Stimulated activated CD4-positive, alpha-beta T cell treated with anti-CD3 and anti-CD28 coated beads, Interleukin-1b, Interleukin-23, amount 100 ng/mL, for 1 hour (primary cell): ENCODE measurements at regions not wholly inside any gene's neighbourhood (a gene's known extent, or its start where the extent isn't known, plus 50 kb on each side); places are given as distances from the start of the nearest gene placed in this dataset.
"Not testable (repeated sequence)": the region's sequence is repeated elsewhere in the genome, so short reads cannot be mapped to it uniquely, and the experiment has no call there.

Experiments
- DNase-seq, 2 donors: peaks; one replicate each; pipeline ENCODE4 v3.0.0-alpha.2; 2020; ENCODE audit warnings: low read depth in 2 of 2

DNA sequence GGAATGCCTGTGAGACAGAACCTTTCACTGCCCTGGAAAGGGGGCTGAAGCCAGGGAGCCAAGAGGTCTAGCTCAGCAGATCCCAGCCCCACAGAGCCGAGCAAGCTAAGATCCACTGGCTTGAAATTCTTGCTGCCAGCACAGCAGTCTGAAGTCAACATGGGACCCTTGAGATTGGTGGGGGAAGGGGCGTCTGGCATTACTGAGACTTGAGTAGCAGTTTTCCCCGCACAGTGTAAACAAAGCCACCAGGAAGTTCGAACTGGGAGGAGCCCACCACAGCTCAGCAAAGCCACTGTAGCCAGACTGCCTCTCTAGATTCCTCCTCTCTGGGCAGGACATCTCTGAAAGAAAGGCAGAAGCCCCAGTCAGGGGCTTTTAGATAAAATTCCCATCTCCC lies 90.3 kb upstream of the FGGY start:
- not testable (repeated sequence) for DNase-seq

DNA sequence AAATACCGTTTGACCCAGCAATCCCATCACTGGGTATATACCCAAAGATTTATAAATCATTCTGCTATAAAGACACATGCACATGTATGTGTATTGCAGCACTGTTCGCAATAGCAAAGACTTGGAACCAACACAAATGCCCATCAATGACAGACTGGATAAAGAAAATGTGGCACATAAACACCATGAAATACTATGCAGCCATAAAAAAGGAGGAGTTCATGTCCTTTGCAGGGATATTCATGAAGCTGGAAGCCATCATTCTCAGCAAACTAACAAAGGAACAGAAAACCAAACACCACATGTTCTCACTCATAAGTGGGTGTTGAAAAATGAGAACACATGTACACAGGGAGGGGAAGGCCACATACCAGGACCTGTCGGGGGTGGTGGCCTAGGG lies 86.5 kb upstream of the FGGY start:
- not testable (repeated sequence) for DNase-seq

DNA sequence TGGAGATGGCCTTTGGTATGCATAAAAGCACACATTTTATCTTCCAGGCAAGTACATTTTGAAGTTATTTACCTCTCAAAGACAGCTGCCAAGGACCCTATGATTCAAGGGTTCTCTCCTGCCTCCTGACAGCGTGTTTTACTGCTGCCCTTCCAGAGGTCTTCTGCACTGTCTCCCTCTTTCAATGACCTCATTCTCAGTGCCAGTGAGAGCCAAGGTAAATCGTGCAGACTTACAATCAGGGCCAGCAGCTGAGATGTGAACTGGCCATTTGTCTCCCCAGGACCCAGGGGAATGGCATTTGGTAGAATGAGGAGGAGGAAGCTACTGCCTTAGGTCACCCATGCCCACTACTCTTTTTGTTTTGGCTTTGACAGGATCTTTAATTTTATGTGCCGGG lies 84.2 kb upstream of the FGGY start:
- no peak for DNase-seq

DNA sequence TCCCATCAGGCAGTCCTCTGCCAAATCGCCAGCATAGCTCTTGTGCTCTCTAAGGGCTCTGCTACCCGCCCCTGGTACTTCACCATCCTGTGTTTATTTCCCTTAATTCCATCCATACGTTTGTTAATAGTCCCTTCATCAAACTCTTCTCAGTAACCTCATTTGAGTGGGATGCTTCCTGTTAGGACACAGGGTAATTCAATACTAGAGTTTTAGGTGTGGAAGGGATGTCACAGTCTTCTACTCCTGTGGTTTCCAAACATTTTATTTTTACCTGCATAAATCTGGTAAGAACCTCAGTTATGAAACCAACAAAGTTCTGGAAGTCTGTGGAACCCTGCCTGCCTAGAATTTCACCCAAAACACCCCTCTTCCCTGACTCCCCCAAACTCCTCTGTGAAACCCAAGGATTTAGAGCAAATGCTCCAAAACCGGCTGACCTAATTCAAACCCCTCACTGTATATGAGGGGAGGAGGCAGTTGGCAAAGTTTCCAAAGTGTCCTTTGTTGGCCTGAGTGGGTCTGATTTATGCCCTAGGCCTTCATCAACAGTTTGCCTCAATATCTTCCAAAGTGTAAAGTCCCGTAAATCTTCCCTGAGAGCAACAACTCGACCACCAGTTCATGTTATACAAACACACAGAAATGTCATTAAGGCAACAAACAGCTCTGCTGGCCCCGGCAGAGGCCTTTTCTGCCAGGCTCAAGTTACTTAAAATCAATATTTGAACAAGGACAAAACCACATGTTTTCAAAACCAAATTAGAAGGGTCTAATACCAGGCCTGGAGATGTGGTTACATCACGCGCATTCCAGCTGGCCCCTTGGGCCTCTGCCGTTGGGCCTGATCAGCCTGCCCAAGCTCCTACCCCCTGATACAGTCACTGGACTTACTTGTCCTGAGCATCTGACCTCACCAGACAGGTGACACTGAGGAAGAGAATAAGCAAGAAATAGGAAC lies 82.4 kb upstream of the FGGY start:
- DNase-seq = no peak

DNA sequence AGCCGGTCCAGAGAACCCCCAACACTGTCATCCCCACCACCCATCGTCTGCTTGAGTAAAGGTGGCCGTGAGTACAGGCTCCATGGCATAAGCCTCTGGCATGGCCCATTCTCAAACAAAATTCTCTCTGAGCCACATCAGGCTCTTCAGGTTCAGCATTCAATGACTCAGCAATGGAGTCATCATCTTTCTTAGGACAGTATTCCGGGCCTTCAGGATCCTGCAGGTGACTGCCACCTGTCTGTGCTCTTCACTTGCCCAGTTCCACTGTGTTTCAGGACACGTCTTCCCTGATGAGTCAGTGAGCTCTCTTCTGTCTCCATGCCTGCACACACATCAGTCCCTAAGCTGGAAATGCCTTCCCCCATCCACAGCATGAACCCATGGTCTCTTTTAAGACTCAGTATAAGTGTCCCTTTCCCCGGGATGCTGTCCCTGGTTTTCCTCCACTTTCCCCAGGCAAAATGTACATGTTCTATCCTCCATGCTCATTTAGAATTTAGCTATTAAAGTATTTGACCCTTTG lies 81.1 kb upstream of the FGGY start:
- DNase-seq = no peak

DNA sequence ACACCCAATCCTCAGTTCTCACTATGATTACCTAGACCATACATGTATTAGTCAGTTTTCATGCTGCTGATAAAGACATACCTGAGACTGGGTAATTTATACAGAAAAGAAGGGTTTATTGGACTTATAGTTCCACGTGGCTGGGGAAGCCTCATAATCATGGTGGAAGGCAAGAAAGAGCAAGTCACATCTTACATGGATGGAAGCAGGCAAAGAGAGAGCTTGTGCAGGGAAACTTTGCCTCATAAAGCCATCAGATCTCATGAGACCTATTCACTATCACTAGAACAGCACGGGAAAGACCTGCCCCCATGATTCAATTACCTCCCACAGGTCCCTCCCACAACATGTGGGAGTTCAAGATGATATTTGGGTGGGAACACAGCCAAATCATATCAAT lies 79.5 kb upstream of the FGGY start:
- not testable (repeated sequence) for DNase-seq

DNA sequence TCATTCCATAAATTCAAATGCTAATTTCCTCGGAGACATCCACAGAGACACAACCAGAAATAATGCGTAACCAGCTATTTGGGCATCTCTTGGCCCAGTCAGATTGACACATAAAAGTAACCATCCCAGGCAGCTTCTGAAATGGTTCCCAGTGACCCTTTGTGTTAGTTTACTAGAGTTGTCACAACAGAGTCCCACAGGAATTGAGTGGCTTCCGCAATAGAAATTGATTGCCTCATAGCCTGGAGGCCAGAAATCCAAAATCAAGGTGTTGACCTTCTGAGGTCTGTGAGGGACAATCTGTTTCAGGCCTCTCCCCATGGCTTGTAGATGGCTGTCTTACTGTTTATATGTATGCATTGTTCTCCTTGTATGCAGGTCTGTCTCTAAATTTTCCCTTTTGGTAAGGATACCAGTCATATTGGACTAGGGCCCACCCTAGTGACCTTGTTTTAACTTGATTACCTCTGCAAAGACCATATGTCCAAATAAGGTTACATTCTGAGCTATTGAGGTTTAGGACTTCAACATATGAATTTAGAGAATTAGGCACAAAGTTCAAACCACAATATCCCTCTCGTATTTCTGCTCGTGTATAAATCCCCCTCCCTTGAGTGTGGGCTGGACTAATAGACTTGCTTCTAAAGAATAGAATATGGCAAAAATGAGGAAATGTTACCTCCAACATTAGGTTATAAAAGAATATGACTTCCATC lies 78.2 kb upstream of the FGGY start:
- no peak for DNase-seq

DNA sequence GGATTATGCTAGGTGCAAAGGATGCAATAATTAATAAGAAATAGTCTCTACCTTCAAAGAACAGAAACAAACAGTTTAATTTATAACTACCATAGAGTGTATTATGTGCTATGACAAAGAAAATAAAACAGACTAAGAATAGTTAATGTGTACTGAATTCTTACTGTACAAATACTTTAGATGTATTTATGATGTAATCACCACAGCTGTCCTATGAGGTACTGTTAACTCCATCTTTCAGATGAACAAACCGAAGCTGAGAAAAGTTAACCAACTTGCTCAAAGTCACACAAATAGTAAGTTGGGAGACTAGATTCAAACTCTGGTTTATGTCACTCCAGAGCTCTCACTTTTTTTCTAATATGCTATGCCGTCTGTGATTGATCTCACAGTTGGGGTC lies 77.0 kb upstream of the FGGY start:
- DNase-seq = no peak

DNA sequence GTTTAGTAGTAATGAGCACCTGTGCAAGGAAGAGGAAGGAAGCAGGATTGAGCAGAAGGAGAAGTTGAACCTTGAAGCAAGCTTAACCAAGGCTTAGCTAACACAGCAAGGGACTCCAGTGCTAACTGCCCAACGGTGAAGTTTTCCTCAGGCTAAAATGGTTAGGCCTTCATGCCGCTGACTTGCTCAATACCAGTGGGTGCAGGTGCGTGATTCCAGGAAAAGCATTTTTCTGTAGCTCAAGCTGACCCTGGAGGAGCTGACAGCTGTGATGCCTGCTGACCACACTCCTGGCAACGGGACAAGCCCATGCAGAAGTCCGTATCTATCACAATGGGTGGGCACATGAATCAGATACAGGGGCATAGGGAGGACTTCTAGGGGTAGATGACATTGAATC lies 76.5 kb upstream of the FGGY start:
- DNase-seq = no peak

DNA sequence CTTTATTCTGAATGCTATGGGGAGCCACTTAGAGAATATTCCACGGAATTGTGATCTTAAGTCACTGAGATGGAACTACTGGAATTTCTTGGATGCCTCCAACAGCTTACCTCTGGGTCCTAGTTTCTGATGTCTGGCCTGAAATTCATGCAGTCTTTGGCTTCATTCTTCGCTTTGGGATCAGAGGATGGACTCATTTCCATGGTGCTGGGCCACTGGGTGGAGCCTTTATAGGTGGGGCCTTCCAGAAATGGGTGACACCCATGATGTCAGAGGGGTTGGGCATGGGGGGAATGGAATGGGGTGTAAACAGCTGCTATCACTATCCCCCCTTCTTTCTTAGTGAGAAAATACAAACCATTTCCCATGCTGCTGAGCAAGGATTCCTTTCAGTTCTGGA lies 73.7 kb upstream of the FGGY start:
- DNase-seq = no peak

DNA sequence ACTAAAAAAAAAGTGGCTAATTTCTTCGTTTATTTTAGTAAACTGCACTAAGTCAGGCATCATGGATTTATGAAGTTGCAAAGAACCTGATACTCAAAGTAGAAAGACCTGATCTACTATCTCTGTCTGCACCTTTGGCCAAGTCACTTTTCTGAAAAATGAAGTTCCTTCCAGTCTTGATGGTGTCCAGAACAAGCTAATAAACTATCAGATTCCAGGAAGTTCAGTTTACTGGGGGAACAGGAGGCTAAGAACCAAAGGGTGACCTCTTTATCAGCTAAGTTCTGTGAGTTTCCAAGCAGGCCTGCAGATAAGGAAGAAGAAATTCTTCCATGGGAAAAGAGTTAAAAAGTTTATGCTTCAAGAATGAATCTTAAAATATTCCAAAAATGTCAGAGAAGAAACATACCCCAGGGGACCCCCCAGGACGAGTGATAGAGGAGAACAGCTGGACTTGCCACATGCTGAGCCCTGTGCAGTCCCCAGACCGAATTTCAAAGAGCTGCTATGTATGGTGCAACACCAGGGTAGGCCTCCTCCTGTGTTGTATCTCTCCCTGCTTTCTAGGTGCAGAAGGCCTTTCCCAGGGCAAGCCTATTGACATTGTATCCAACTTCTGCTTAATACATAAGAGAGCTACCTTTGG lies 72.8 kb upstream of the FGGY start:
- DNase-seq = no peak

DNA sequence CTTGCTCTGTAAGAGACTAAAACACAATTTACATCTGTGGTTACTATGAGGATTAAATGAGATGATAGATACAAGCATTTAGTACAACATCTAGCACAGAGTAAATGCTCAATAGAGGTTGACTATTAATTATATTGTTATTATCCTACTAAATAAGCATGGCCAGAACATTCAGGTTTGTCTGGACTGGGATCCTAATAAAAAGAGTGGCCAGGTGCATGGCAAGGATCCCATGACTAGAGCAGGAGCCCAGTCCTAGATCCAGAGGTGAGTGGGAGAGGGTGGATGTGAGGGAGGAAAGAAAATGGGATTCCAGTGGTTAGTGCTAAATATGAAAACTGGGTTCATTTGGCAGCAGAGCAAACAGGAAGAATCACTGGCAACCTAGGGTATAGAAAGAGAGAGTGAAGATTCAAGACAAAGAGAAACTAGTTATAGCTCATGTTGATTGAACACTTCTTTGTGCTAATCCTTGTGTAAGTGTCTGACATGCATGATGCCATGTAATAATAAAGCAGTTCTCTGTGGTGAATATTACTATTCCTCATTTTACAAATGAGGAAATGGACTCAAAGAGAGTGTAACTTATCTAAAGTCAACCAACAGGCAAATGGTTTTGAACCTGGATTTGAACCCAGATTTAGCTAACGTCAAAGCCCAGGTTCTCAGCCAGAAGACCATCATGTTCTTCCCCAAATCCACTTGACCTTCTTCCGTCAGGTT lies 71.1 kb upstream of the FGGY start:
- DNase-seq = no peak

DNA sequence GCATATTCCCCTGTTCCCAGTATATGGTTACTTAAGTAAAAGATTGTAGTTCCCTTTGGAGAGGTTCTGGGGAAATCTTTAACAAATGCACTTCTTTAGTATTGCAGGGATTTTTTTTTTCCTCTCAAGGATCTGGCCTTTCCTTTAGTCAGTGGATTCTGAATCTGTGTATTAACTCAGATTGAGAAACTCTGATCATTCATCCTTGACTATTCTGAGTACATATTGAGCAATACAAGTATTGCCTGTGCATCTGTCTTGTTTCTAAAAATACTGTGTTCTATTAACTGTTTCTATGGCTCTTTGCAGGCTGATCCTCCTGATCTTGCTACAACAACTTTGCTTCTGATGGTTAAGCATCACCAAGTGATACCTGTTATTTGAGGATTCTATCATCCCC lies 67.8 kb upstream of the FGGY start:
- DNase-seq = no peak

DNA sequence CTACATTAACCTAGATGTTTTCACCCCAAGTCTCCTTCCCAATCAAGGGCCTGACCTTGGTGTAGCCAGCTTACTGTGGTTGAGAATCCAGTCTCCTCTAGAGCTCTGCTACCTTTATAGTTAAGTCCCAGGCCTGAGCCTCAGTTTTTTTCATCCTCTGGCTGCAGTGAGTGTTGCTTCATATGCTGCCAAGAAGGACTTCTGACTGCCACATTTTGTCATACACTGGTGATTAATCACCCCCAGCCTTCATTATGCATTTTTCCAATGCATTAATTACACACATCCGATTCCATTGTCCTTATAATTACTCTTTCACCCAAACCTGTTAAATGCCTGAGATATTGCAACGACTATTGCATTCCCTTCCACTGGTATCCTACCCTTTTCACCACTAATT lies 66.3 kb upstream of the FGGY start:
- no peak for DNase-seq

DNA sequence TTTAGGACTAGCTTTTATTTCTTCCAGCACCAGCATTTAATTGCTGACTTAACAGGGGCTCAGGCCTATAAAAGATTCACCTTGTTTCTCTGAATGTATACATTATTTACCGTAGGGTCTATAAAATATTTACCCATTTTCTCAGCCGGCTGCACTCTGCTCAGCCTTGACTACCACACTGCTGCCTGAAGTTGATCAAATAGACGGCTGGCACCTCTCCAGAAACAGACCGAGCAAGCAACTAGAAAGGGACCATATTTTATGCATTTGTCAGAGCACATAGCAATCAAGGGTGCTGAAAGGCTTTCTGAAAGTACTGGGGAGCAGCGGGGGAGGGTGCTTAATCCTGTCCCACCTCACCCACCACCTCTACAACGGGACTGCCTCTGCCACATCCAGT lies 64.7 kb upstream of the FGGY start:
- DNase-seq = no peak

DNA sequence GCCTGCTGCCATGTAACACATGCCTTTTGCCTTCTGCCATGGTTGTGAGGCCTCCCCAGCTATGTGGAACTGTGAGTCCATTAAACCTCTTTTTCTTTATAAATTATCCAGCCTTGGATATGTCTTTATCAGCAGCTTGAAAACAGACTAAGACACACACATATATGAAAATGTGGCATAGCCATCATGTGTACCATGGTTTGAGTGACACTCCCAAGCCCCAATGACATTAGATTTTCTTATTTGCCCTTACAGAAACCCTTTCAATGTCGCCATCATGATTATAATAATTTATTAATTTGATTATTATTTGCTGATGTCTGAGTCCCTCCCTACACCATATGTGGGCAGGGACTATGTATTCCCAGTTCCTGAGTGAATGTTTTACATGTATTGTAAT lies 63.5 kb upstream of the FGGY start:
- no peak for DNase-seq

DNA sequence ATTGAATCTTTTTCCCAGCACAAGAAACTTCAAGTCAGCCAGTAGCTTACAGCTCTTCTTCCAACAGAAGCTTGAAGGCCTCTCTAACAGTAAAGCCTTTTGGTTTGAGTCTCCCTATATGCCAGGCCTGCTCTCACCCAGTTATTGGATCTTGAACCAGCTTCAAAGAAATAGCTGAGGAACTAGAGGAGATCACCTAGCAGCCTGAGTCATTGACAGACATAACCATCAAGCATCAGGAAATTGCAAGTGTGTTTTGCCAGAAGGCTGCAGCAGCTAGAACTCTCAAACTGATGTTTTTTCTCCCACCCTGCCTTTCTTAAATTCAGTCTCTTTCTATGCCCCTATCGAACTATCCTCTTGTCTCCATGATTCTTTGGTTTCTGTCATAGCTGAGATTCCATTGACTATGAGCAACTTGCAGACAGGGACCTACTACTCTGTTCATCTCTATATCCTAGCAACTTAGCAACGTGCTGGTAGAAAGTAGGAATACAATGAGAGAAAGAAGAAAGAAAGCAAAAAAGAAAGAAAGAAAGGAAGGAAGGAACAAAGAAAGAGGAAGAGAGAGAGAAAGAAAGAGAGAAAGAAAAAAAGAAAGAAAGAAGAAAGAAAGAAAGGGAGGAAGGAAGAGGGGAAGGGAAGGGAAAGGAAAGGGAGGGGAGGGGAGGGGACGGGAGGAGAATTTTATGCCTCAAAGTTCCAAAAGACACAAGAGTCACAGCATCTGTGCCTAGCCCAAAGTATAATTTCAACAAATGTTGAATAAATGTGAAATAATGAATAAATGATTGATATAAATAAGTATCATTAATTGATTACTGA lies 60.0 kb upstream of the FGGY start:
- no peak for DNase-seq

DNA sequence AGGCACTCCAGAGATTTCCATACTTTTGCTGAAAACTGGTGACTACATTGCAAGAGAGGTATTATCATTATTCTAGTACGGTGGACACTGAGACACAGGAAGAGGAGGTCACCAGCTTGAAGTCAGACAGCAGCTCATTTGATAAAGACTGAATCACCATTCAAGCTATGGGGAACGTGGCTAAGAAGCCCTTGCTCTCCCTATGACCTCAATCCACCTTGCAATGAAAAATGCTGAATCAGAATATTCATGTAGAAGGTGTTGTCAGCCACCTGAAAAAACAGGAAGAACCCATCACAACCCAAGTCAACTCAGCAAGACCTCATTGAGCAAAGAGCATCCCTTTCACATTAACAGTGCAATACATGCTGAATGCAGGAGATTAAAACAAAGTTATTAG lies 59.0 kb upstream of the FGGY start:
- no peak for DNase-seq

DNA sequence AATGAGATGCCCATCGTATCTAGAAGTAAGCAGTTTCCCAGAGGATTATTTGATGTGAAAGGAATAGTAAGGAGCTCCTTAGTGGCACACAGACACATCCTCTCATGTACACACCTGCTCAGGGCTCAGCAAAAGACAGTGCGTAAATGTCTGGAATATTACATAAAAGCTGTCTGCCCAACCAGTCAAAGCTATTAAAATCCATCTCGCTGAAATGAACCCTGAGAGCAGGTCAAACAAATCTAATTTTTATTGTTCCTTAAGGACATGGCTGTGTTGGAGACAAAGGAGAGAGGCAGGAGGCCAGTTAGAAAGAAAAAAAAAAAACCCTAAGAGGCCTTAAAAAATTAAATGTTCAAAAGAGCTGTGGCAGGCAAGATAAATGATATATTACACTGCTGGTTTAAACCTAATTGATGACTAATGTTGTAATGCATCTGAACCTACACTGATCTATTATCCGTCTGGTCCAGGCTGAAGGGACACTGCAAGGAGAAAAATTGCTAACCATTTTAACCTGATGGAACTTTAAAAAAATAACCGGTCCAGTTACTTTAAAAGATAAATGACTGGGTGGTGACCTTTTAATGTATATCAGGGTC lies 58.5 kb upstream of the FGGY start:
- DNase-seq = no peak

DNA sequence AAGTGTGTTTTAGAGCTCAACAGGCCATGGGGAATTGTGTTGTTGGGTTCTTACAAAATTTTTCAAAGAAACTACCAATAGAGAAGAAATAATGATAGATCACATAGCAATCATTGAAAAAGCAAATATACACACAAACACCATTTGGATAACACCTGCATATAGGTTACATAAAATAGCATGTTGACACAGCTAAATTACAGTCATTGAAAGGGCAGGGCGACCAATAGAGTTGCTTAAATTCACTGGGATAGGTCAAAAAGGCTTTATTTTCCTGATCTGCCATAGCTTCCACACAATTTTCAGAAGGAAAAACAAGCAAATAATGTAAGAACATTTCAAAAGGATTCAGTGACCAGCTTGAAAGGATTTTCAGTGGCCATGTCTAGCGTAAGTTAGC lies 57.9 kb upstream of the FGGY start:
- no peak for DNase-seq

DNA sequence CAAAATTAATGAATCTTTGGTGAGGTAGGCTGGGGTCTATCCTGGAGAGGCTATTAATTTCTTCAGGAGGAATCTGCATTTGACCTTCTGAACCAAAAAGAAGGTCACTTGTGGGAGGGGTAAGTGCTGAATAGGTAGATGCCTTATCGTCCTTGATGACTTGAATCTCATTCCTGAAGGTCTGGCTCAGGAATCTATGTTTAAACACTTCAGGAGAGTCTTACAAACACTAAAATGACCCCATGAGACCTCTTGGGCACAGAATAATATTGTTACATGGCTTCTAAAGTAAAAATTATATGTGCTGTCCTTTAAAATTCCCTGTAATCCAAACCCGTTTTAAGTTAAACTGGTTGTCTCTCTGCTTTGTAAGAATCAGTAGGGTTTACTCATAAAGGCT lies 55.0 kb upstream of the FGGY start:
- no peak for DNase-seq
